ENCODE measurements at regions not wholly inside any gene's neighbourhood (a gene's known extent, or its start where the extent isn't known, plus 50 kb on each side); places are given as distances from the start of the nearest gene placed in this dataset.

GRCh38 chr12:89083491-89083890 lies 268.8 kb downstream of the DUSP6 start:
- TF ChIP-seq CTCF (IDR thresholded peaks at IDR 0.05; ENCODE audit: insufficient read depth, low read depth, low read length, missing control alignments), result no peak
- DNase-seq (ENCODE audit: low read depth), result no peak

GRCh38 chr12:89082370-89082753 lies 269.9 kb downstream of the DUSP6 start:
- no peak for DNase-seq (ENCODE audit: low read depth)
- TF ChIP-seq CTCF (IDR thresholded peaks at IDR 0.05; ENCODE audit: insufficient read depth, low read depth, low read length, missing control alignments), result no peak
- no peak overlapping the region for H3K4me3 ChIP-seq (ENCODE audit: low read depth, low read length)

More at GRCh38 chr12:89083491-89083890, 268.8 kb downstream of the DUSP6 start:
- no peak overlapping the region for H3K4me3 ChIP-seq (ENCODE audit: low read depth, low read length)

- DNase-seq (ENCODE audit: low read depth), result no peak
- TF ChIP-seq CTCF (IDR thresholded peaks at IDR 0.05; ENCODE audit: insufficient read depth, low read depth, low read length, missing control alignments), result no peak
- no peak overlapping the region for H3K4me3 ChIP-seq (ENCODE audit: low read depth, low read length)
These were observed 270.5 kb downstream of the DUSP6 start for GRCh38 chr12:89081719-89082369.

GRCh38 chr12:89080793-89081465 lies 271.4 kb downstream of the DUSP6 start:
- TF ChIP-seq CTCF (IDR thresholded peaks at IDR 0.05; ENCODE audit: insufficient read depth, low read depth, low read length, missing control alignments), result no peak
- DNase-seq (ENCODE audit: low read depth), result no peak
- no peak overlapping the region for H3K4me3 ChIP-seq (ENCODE audit: low read depth, low read length)

GRCh38 chr12:89075880-89076540 lies 276.3 kb downstream of the DUSP6 start:
- no peak overlapping the region for H3K4me3 ChIP-seq (ENCODE audit: low read depth, low read length)
- TF ChIP-seq CTCF (IDR thresholded peaks at IDR 0.05; ENCODE audit: insufficient read depth, low read depth, low read length, missing control alignments), result no peak
- no peak for DNase-seq (ENCODE audit: low read depth)

- TF ChIP-seq CTCF (IDR thresholded peaks at IDR 0.05; ENCODE audit: insufficient read depth, low read depth, low read length, missing control alignments), result no peak
- DNase-seq (ENCODE audit: low read depth), result no peak
- H3K4me3 ChIP-seq (ENCODE audit: low read depth, low read length), result no peak overlapping the region
These were observed 278.6 kb downstream of the DUSP6 start for GRCh38 chr12:89073659-89074058.

All from GM12865 (cell line).